ENCODE measurements at regions not wholly inside any gene's neighbourhood (a gene's known extent, or its start where the extent isn't known, plus 50 kb on each side); places are given as distances from the start of the nearest gene placed in this dataset.

DNA sequence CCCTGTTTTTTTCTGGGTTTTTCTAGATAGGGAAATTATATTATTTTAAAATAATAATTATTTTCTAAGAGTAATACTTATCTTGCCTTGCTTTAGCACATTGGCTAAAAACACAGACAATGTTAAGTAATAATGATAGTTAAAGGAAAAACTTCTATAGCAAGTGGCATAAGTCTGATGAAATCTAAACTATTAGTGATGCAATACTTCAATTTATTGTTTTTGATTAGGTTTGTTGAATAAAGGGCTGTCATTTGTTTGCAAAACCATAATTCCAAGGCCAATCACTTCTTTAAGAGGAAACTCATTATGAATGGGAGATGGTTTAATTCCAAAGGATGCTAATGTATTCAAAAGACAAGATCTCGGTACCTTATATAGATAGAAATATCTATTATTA is 293.8 kb upstream of the FBXL7 start:
- DNase-seq (ENCODE audit: low read depth in 2 of 2): no peak

DNA sequence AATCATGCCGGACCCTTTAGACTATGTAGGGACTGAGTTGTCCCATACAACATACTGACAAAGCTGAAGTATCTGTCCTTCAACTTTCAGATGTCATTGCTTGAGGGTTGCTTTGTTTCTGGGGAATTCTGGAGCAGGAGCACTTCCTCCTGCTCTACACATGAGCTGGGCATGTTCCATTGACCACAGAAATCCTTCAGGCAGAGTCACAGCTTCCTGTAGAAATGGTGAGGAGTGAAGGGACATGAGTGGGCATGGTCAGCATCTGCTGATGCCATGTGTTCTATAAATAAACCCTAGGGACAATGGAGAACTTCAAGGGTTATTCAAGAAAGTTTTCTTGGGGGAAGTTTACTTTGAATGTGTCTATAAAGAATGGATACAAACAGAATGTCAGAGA is 296.6 kb upstream of the FBXL7 start:
- DNase-seq (ENCODE audit: low read depth in 2 of 2): no peak

DNA sequence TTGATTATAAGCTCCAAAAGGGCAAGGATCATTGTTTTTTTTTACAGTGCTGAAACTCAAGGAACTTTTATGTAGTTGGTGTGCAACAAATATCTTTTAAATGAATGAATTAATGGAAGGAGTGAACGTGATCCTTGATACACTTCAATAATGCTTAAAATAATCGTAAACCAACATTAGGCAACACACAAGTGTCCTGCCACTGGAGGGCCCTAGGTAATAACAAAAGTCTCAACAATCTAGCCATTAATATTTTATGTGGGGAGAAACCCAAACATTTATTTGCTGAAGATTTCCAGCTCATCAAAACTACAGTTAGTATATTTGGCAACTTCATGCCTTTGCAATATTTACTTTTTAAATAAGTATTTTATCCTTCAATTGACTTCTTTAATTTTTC is 309.0 kb upstream of the FBXL7 start:
- DNase-seq (ENCODE audit: low read depth in 2 of 2): no peak

DNA sequence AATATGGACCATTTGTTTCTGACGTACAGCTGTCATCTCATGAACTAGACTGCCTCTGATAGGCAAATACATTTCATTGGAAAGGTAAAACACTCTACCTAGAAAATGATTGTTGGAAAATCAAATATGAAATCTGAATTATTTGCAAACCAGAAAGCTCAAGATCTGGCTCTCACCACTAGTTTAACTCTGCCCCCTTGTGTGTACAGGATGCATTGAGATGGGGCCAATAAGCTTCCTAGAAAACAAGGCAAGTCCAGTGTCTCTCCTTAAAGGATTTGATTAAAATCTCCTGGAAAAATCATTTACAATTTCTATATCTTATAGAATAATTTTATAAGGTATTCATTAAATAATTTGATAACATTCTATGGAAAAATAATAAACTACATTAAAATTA is 311.9 kb upstream of the ANKH start:
- DNase-seq (ENCODE audit: low read depth in 2 of 2): no peak

DNA sequence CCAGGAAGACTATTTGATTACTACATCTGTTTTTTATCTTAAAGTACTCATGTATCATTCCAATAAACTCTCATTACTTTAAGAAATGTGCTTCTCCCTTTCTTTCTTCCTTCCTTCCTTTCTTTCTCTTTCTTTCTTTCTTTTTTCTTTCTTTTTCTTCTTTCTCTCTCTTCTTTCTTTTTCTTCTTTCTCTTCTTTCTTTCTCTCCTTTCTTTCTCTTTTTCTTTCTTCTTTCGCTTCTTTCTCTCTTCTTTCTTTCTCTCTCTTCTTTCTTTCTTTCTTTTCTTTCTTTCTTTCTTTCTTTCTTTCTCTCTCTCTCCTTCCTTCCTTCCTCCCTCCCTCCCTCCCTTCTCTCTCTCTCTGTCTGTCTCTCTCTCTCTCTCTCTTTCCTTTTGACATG is 298.6 kb upstream of the ANKH start:
- DNase-seq (ENCODE audit: low read depth in 2 of 2): no peak

DNA sequence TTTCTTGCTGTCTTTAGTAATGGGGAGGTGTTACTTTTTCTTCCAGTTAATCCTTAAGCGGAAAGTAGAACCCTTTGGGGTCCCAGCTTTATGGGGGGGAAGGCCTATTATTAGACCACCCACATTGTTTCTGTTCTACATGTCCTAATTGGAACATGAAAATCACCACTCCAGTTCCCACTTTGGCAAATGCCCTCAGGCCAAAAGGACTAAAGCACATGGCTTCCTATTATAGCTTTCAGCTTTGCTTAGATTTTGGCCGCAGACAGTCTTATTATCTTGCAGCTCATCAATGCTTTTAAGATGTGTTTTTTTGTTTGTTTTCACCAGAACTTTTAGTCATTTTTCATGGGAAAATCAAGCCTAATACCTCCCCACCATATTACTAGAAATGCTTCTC is 296.8 kb upstream of the ANKH start:
- no peak for DNase-seq (ENCODE audit: low read depth in 2 of 2)

DNA sequence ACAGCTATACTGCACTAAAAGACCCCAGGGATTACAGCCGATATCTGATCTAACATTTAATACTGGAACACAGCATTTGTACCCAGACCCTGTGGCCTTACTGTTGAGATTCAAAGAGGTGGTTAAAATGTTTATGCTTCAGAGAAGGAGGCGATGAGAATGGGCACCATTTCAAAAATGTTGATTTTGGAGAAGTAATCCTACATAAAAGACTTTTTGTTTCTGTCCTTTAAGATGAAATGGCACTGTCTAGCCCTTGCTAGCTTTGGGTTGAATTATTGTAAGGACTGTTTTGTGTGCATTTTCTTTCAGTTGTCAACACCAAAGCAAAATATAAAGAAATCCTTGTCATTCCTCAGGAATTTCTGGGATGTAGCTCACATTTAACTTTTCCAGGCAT is 288.5 kb upstream of the ANKH start:
- no peak for DNase-seq (ENCODE audit: low read depth in 2 of 2)

DNA sequence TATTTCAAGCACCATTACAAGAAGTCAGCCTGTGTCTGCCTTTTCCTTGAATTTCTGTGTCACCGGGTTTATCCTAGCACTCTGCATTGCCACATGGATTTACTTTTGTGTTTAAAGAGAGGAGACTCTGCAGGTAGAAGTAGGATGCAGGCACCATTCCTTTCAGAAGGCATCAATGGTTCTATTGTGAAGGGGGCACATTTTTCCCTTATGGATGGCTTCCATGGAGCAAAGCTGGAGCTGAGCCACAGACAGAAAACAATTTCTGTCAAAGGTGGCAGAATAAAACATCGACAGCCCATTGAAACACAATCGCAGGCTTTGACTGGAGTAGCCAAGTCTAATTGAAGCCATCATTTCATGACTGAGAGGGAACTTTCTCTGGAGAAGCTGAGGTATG is 288.0 kb upstream of the ANKH start:
- no peak for DNase-seq (ENCODE audit: low read depth in 2 of 2)

DNA sequence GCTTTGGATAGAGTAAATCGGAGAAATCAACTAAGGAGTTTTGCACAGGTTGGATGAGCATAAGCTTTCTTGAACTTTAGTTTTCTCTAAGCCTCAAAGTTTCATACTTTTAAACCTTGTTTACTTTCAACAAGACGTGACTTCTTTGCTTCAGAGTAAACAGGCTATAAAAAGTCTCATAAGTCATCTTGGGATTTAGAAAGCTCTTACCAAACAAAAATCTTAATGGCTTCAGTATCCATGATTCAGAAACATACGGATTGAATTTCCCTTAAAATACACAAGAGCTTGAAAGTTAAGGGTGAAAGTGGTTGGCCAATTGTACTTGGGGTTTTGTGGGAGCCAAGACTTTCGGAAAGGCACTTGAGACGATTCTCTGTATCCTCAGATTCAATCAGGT is 270.9 kb upstream of the ANKH start:
- no peak for DNase-seq (ENCODE audit: low read depth in 2 of 2)

DNA sequence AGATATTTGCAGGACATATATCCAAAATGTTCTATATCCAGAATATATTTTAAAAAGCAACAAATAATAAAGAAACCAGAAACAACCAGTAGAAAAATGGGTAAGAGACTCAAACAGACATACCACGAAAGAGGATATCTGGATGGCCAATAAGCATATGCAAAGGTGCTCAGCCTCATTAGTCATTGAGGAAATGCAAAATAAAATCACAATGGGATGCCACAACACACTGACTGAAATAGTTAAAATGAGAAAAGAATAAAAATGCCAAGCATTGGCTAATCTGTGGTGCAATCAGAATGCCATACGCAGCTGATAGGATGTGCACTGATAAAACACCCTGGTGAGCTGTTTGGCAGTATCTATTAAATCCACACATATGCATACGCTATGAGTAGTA is 265.8 kb upstream of the ANKH start:
- DNase-seq (ENCODE audit: low read depth in 2 of 2): no peak

DNA sequence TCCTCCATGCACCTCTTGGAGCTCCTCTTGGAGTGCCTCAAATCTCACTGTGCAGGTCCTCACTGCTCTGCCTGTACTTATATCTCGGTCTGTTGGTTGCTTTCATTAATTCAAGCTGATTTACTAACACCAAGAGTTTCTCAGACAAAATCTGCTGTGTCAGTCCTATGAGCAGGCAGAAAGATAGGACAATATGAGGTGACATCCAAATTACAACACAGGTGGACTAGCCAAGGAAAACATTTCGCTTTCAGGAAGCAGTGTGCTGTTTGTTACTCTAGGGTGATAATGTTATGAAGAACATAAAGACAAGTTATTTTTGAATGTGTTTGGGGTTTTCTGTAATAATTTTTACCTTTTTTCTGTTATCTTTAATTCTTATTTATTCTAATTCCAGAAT is 264.1 kb upstream of the ANKH start:
- DNase-seq (ENCODE audit: low read depth in 2 of 2): no peak

DNA sequence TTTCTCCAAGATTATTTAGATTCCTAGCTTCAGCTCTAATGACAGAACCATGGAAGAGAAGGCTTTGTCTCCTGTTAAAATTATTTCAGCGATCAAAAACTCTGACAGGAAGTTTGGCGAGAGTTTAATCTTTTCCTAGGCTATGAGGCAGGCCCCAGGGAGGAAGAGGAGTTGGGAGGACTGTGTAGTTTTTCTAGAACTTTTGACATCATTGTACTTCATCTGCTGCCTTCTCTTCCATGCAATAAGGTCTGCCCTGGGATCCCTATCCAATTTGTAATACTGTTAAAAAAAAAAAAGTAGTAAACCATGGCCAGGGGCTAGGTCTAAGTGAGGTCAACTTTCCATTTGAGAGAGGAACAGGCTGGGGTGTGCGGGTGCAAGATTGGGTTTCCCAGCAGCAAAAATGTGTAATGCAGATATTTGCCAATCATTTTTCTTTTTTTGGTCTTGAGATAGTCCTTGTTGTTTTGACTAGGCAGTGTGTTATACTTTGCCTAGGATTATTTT is 261.9 kb upstream of the ANKH start:
- DNase-seq (ENCODE audit: low read depth in 2 of 2): no peak

DNA sequence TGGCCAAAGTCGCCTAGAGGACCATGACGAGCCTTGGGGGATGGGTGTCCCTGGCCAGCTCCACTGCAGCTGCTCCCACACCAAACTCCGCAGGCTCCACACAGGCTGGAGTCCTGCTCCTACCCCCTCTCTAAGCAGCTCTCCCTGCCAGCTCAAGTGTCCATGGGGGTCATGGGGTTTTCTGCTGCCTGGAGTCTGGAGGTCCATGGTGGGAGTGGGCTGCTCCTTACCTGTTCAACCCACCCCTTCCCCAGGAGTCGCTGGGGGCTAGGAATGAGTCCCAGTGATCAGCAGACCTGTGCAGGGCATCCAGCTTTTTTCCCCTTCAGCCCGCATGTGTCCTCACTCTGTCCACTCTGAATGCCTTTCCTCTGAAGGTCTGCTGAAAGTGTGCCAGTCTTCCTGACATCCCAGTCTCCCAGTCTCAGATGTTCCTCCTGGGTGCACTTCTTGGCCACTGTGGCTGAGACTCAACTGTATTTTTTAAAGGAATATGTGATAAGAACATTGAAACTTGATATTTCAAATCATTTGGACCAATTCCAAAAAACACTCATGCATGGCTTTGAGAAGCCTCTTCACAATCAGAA is 261.3 kb upstream of the ANKH start:
- DNase-seq (ENCODE audit: low read depth in 2 of 2): no peak

DNA sequence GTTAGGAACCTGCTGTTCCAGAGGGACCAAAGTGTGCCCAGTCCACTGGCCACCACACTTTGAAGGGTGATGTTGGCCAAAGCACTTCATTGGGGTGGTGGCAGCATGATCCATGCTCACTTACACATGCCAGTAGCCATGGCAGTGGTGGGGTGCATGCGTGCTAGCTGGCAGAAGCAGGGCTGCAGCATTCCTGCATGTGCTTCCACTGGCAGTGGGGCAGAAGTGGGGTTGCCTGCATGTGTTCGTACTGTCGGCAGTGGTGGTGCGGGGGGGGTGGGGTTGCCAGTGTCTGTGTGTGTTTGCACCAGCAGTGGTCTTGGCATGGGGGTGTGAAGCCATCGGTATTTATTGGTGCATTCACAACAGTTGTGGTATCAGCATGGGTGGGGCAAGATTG is 260.3 kb upstream of the ANKH start:
- DNase-seq (ENCODE audit: low read depth in 2 of 2): no peak

DNA sequence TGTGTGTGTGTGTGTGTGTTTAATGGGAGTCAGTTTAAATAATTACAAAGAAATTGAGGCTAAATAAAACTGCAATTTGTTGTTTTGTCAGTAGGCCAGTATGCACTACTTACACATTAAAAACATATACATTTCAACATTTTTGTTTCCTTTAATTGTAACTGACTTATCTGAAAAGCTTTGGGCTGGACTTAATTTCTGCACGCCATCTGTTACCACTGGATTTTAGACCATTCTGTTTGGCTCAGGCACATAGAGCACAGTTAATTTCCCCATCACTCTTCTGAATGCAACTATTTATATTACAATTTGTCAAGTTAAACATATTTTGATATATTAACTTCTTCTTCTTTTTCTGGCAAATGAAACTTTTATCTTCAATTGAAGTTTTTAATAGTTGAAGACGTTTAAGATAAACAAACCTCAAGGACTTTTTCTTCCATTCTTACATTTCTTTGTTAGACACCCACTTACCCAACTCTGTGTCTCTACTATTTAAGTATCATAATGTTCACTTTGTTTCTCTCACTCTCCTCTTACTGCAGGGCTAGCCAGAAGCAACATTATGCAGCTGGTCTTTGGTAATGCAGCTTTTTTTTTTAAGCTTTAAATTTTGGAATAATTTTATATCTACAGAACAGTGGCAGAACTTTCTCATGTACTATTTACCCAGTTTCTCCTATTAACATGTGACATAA is 253.4 kb upstream of the ANKH start:
- DNase-seq (ENCODE audit: low read depth in 2 of 2): no peak

DNA sequence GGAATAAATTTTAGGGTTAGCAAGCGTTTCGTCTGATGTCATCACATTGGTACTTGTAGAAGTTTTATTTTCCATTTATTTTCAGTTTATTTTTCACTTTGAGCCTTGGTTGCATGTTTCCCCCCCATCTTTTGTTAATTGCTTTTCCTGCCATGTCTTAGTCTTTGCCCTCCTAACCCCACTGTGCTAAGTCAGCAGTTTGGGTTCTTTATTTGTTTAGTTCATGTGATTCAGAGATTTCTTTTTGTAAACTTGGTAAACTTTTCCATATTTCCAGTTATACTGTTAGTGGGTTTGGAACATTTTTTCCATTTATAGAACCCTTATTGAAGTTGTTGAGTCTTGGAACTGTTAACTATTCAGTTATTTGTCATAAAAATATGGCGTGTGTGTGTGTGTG is 252.9 kb upstream of the ANKH start:
- DNase-seq (ENCODE audit: low read depth in 2 of 2): no peak

DNA sequence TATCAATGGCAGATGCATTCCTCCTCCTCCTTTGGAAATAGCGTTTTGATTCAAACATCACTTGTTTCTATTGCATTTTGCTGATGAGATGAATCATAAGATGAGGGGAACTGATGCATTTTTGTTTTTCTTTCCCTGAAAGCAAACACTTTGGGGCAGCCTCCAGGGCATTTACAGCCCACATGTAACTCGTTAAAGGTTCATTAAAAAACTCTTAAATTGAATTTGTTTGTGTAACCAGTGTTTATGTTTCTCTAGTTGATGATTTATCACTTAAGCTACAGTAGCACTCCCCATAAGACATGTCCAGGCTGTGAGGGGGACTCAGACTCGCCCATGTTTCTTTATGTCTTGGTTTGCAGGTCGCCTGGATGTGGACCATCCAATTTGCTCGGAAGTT is 246.1 kb upstream of the ANKH start:
- DNase-seq (ENCODE audit: low read depth in 2 of 2): no peak

DNA sequence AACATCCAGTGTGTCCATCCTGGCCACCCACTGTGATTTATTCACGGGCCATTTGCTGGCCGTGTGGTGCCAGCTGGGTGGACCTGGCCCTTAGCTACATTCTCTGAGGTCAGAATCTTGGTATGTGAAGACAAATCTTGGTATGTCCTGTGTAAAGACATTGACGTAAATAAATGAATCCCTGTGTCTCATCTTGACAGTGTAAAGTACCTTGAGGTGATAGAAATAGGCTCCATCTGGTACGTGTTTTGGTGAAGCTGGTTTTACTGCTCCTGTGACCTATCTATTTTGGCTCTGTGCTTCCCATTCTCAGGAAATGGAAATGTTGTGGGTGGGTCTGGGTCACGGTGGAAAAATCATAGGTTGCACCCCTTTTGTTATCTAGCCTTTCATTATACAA is 245.4 kb upstream of the ANKH start:
- DNase-seq (ENCODE audit: low read depth in 2 of 2): no peak

DNA sequence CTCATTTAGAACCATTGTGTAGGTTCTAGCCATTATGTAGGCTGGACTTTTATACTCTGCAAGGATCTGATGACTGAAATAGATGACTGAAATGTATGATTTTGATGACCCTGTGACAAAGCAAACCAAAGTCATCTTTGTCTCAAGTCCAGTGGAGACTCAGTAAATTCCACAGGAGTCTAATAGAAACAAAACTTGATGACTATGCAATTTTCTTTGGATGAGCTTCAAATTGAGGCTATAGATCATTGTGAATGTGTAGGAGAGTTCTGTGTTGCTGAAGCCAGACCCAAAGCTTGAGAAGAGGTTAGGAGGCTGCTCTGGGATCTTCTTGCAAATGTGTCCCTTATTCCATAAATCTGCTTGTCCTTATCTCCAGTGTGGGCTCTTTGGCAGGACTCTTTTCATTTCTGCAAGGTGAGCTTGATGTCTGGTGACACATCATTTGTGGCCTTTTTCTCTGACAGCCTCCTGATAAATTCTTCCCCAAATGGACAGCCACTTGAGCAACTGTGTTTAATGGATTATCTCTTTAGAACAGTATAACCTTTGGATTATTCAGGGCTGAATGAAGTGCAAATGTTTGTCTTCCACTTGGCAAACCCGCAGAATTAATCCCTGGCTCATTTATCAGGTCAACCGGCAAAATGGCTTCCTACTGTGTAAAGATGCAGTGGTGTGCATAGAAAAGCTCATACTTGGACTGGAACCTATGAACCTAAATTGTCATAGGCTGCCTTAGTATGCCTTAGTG is 235.1 kb upstream of the ANKH start:
- no peak for DNase-seq (ENCODE audit: low read depth in 2 of 2)

DNA sequence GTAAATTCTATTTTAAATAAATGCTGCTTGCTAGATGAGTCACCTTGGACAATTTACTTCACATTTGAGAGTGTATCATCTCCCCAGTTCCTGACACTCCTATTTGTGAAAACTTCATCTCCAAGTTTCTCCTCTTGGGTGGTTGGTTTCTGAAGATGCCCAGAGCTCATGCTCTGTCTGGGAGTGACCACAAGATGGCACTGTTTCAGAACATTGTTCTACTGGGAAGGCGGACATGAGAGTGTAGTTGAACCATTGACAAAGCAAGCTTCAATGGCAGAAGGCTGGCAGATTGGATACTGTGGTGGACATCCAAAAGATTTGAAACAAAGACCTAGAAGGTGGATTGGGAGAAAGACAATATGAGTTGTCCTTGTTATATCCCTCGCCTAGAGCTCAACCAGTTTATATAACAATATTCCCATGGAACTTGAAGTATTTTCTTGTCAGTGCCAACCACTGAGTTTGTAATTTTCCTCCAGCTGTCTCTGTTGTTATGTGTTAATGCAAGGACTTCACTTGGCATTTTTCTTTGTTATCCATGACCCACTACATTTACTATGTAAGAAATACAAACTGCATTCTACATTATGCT is 234.3 kb upstream of the ANKH start:
- DNase-seq (ENCODE audit: low read depth in 2 of 2): peak in 1 of 2 experiments; percentile 10

DNA sequence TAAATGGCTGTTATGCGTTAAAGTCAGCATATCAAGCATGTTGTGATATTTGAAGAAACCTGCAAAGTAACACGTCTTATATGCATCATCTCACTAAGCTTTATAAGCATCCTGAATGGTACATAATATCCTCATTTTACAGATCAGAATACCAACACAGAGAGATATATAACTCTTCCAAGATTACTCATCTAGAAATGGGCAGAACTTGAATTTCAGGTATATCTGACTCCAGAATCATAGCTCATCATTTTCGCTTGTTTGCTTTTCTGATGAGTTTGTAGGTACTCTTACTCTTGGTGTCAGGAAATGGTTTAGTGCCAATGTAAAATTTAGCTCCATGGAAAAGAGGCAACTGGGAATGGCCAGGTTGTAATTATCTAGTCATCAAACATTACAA is 232.3 kb upstream of the ANKH start:
- no peak for DNase-seq (ENCODE audit: low read depth in 2 of 2)

DNA sequence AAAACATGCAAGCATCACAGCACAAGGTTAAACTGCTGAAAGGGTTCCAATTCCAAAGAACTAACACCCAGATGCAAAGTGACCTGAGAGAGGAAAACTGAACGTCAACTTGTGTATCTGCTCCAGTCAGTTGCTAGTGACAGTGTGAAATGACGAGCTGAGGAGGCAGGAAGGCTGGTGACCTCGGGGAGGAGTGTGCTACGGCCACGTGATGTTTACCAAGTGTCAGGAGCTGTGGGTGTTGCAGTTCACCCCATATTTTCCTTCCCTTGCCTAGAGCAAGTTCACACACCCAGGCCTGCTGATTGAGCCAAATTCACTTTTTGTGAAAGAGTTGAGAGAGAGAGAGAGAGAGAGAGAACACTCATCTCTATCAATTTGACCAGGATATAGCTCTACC is 231.6 kb upstream of the ANKH start:
- no peak for DNase-seq (ENCODE audit: low read depth in 2 of 2)

DNA sequence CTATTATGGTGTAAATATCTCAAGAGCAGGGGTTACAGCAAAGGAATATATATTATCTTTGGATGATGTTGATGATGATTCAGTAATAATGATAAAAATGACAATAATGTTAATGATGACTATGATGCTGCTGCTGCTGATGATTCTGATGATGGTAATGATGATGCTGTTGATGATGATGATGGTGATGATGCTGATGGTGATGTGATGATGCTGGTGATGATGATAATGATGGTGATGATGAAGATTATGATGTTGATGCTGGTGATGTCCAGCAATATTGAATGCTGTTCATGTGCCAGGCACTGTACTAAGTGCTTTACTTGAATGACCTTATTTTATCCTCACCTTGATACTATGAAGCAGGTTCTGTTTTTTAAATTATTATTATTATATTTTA is 226.0 kb upstream of the ANKH start:
- no peak for DNase-seq (ENCODE audit: low read depth in 2 of 2)
